Heart left ventricle (tissue), 16 donors: ENCODE measurements at regions not wholly inside any gene's neighbourhood (a gene's known extent, or its start where the extent isn't known, plus 50 kb on each side); places are given as distances from the start of the nearest gene placed in this dataset.

ENCODE experiments used
- ATAC-seq, 4 donors: fragments of 200-7000 bp; cut with Tn5 transposase; one replicate each; pipeline ENCODE4 v1.9.1; 2020 to 2022; ENCODE audit warnings: moderate library complexity in 4 of 4, mild to moderate bottlenecking in 3 of 4, moderate number of reproducible peaks in 1 of 4
- DNase-seq, 5 donors: peaks; one replicate each; pipeline ENCODE4 v3.0.0-alpha.2; 2020
- H3K27ac ChIP-seq, 12 donors: fragments of 200-600 bp; sonication (generic) in 4 of 12; one replicate each; pipeline versions ENCODE4 v1.5.0 to v1.8.0; 2016 to 2022; ENCODE audit warnings: mild to moderate bottlenecking in 2 of 12
- H3K27me3 ChIP-seq, 9 donors: fragments of 200-600 bp; sonication (generic) in 2 of 9; one replicate each; pipeline versions ENCODE4 v1.5.1 to v1.8.0; 2016 to 2022; ENCODE audit warnings: mild to moderate bottlenecking in 3 of 9
- H3K36me3 ChIP-seq, 9 donors: fragments of 200-600 bp; sonication (generic) in 2 of 9; one replicate each; pipeline versions ENCODE4 v1.5.0 to v1.8.0; 2018 to 2022; ENCODE audit warnings: mild to moderate bottlenecking in 2 of 9
- H3K4me1 ChIP-seq, 12 donors: fragments of 200-600 bp; sonication (generic) in 4 of 12; one replicate each; pipeline versions ENCODE4 v1.5.0 to v1.8.0; 2016 to 2022; ENCODE audit warnings: mild to moderate bottlenecking in 3 of 12
- H3K4me3 ChIP-seq, 12 donors: fragments of 200-600 bp; sonication (generic) in 4 of 12; one replicate each; pipeline versions ENCODE4 v1.5.0 to v1.8.0; 2017 to 2022; ENCODE audit warnings: mild to moderate bottlenecking in 9 of 12, moderate library complexity in 4 of 12
- H3K9me3 ChIP-seq, 12 donors: fragments of 200-600 bp; sonication (generic) in 4 of 12; one replicate each; pipeline versions ENCODE4 v1.5.0 to v1.8.0; 2016 to 2022; ENCODE audit warnings: mild to moderate bottlenecking in 1 of 12
- CTCF ChIP-seq, 12 donors: fragments of 200-600 bp; sonication (generic) in 4 of 12; IDR thresholded peaks; one replicate each; pipeline versions ENCODE4 v1.5.0 to v1.8.0; 2018 to 2022; ENCODE audit warnings: antibody characterized with exemption in 12 of 12, mild to moderate bottlenecking in 5 of 12
- POLR2A ChIP-seq, 2 donors: fragments of 450-650 bp; IDR thresholded peaks; one replicate each; pipeline ENCODE4 v1.6.1; 2017; ENCODE audit warnings: antibody characterized with exemption in 2 of 2, mild to moderate bottlenecking in 2 of 2, moderate library complexity in 2 of 2
- WGBS, 4 donors: extraction: QIAGEN DNeasy Blood & Tissue Kit in 2 of 4; methylation state at CpG; one replicate each; pipeline versions ENCODE4 v1.1.5 to v1.1.7; 2013 to 2018; 5-methylcytosine and 5-hydroxymethylcytosine counted together
- intact Hi-C, 10 donors: fragments of 100-400 bp; cut with DNase I; formaldehyde crosslinking; loops; one replicate each; pipeline versions ENCODE4 v1.11.1 to v1.14.2; 2022
- donor health status: ischemic (EF 13 %, LVEDD 7.1; RV severe dilation, severe dysfunction).
- donor health status: healthy with polysubstance abuse.
- donor health status: DM: no; HTN: yes; CAD: no.
- donor health status: DM: no; HTN: no; CAD: no.
- donor health status: ischemic (EF 25% LVEDD 6.9; RV normal size, moderate dysfunction).
- donor health status: ischemic (EF 25% LVEDD 5.7; RV mildly dilated, moderate dysfunction).
- donor health status: healthy.
- donor health status: DM: yes; HTN: yes; CAD: no.
- donor health status: ischemic (EF 35%, LVEDD 5.7; RV mildly dilated, moderate dysfunction).
- donor health status: nonischemic (EF 11% LVEDD 7.7; RV severe dilation, severe dysfunction).
- donor health status: DM: yes; HTN: yes; CAD: no.
- donor health status: PGD.
- donor health status: ischemic (EF 29% LVEDD 5.4; RV normal size, mild dysfunction).
- donor health status: nonischemic (EF 23%, LVEDD 6.1; RV moderate dilation, normal function).

- TF ChIP-seq POLR2A (IDR thresholded peaks at IDR 0.05) (no peak), CTCF (IDR thresholded peaks at IDR 0.05) (no peak)
- DNase-seq, result no peak
- ATAC-seq, result no peak
- Histone ChIP-seq H3K4me3 (no peak overlapping the region), H3K27ac (no peak overlapping the region), H3K36me3 (no peaks in the 10 kb centered on the region), H3K9me3 (peaks cover 0 to 22% (median 8%) of the 10 kb centered on the region in 12 donors), H3K27me3 (no peaks in the 10 kb centered on the region), H3K4me1 (peaks cover 0 to 7% (median 0%) of the 10 kb centered on the region in 12 donors)
- intact Hi-C loops, result loop anchor here in 8 of 10 donors (10.0 kb wide), 8 partner anchors 262 to 942 kb away; partner anchors contain the start of gene FOXP1 (in 1 of the 8)
- WGBS, 4 donors, result 64 to 95% (median 84%) methylated on average over 1 of the region's 1 CpG
Measured at GRCh38 chr3:70712449-70713082, 400.1 kb upstream of the MDFIC2 start.

DNA sequence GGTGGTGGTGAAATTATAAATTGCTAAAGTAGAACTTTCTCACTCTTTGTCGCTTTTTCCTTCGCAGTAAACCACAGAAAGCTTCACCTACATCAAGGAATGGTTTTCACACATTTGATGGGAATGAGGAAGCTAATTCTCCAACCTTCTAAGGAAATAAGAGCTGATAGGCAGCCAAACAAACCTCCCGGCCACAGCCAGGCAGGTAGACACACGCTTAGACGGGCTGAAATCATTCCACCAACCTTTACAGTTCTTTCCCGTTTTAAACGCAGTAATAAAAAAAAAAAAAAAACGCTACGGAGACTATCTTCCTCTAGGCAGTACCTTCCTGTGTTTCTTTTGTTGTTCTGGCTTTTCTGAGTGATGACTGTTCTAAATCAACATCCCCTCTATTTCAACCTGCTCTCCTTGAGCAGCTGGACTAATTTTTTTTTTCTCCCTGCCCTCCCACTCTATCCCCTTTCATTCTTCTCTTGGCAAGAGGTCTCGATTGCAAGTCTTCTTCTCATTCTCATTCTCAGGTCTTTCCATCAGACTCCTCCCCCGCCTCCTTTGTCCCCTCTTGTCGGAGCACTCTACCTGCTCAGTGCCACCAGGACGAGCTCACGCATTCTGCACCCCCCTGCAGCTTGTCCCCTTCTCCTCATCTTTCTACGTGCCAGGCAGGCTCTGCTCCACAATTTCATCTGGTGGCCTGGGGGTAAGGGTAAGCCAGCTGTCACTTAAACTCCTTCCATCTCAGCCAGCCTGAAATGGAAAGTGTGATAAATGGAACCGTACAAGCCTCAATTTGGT, 391.1 kb upstream of the MDFIC2 start:
- H3K27ac ChIP-seq, result no peak overlapping the region
- no peaks in the 10 kb centered on the region for H3K36me3 ChIP-seq
- WGBS, 4 donors, result 57 to 67% (median 62%) methylated on average over 16 of the region's 16 CpGs
- peaks cover 0 to 18% (median 0%) of the 10 kb centered on the region in 12 donors for H3K4me1 ChIP-seq
- no peak for DNase-seq
- H3K27me3 ChIP-seq, result no peaks in the 10 kb centered on the region
- H3K9me3 ChIP-seq, result no peaks in the 10 kb centered on the region
- no peak overlapping the region for H3K4me3 ChIP-seq
- intact Hi-C loops, result no loop called here
- ATAC-seq, result no peak
- TF ChIP-seq CTCF (IDR thresholded peaks at IDR 0.05) (no peak), POLR2A (IDR thresholded peaks at IDR 0.05) (no peak)

DNA sequence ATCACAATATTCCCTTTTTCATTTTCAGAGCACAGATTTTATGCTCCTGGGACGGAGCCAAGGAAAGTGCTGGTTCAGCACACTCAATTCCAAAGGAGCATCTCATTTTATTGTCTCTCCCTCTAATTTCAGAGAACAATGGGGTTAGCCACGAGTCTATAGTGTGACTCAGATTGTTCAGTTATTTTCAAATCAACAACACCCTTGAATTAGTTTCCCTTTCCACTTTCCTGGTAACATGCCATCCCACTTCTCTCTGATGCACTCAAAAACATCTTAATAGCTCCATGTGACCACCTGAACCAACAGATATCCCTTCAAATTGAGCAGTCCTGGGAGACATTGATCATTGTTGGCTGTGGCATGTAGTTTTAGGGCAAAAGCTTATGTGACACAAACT, 389.7 kb upstream of the MDFIC2 start:
- ATAC-seq, result no peak

More for the DNA sequence above, 389.7 kb upstream of the MDFIC2 start:
- Histone ChIP-seq H3K27me3 (no peaks in the 10 kb centered on the region), H3K27ac (no peak overlapping the region), H3K4me1 (peaks cover 0 to 18% (median 0%) of the 10 kb centered on the region in 12 donors), H3K9me3 (no peaks in the 10 kb centered on the region), H3K36me3 (no peaks in the 10 kb centered on the region), H3K4me3 (no peak overlapping the region)
- no peak for DNase-seq
- intact Hi-C loops, result no loop called here
- WGBS, 4 donors, result 53 to 71% (median 63%) methylated on average over 2 of the region's 2 CpGs
- TF ChIP-seq CTCF (IDR thresholded peaks at IDR 0.05) (no peak), POLR2A (IDR thresholded peaks at IDR 0.05) (no peak)
